ENCODE measurements at regions not wholly inside any gene's neighbourhood (a gene's known extent, or its start where the extent isn't known, plus 50 kb on each side); places are given as distances from the start of the nearest gene placed in this dataset.

DNA sequence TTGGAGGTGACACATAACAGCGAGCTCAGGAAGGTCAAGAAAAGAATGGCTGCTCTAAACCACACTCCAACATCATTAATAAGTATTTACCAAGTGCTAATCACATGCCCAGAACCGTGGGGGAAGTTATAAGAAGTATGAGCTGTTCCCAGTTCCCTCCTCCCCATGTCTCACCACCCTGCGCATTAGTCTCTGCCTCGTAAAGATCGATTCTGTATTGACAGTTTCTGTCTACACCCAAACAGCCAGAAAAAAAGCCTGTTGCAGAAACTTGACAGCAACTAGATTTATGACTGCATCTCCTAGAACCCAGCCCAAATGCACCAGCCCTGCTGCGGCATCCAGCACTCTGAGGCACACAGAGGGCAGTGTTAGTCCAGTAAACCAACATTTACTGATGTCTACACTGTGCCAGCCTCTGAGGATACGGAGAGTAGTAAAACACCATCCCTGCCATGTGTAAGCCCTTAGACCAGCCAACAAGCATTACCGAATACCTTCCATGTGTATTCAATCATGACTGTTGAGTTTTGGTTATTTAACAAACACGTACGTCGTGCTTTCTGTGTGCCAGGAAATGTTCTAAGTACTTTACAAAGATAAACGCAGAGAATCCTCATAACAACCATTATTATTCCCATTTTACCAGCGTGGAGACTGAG, 63.6 kb upstream of the ZBTB40 start:
- DNase-seq: no peak

GRCh38 chr1:22388671-22389450, 62.8 kb upstream of the ZBTB40 start:
- DNase-seq: no peak

- DNase-seq: no peak
Measured at GRCh38 chr1:22393587-22393986, 58.1 kb upstream of the ZBTB40 start.

DNA sequence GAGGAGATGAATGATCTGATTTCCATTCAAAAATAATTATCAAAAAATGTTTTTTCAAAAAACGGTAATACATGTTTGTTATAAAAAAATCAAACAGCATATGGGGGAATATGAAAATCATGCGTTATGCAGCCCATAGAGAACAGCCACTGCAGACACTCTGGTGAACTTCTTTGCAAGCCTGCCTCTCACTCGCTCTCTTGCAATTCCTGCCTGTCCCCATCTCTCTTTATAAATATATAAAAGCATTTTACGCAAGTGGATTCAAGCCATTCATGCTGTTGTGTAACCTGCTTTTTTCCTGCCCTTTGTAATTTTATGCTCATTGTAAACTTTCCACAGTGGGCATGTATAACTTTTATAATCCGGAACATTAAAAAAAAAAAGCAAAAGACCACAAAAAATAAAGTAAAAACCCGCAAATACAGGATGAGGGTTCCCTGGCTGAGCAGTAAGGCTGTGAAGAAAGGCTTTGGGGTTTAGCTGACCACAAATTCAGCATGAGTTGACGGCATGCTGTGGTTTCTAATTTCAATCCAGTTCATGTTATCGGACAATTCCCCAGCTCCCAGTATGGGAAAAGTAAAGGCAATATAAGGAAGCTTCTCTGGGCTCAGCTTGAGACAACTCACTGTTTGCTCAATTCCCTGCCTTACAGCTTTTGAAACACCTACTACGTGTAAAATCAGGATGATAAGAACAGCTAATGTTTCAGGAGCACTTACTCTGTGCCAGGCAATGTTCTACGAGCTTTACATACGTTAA, 52.8 kb upstream of the ZBTB40 start:
- no peak for DNase-seq

DNA sequence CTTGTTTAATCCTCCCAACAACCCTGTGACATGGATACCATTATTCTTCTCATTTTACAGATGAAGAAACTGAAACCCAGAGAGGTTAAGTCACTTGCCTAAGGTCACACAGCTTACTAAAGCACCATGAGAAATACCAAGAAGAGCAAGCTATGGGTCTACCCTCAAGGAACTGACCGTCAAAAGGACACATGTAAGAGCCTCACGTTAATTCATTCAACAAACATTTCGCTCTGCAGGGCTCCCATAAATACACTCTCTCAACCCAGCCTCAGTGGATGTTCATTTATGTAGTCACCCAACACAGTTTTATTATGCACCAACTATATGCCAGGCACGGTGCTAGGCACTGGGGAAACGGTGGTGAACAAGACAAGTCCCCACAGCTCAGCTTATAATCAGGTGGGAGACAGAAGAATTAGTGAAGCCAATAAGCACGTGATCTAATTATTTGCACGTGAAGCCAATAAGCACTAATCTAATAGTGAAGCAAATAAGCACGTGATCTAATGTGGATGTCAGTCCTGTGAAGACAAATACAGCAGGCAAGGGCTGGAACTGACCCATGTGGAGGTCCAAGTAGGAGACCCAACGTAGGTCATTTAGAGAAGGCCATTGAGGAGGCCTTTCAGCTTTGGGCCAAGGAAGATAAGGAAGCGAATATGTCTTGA, 52.1 kb upstream of the ZBTB40 start:
- DNase-seq: no peak

Measured in effector CD4-positive, alpha-beta T cell (primary cell).